NCI-H146 treated with DMSO at 0.1 percent for 48 hours (cell line): ENCODE measurements at regions not wholly inside any gene's neighbourhood (a gene's known extent, or its start where the extent isn't known, plus 50 kb on each side); places are given as distances from the start of the nearest gene placed in this dataset.
"Not testable (repeated sequence)": the region's sequence is repeated elsewhere in the genome, so short reads cannot be mapped to it uniquely, and the experiment has no call there.

ENCODE experiments used
- DNase-seq: peaks from one replicate; lab custom pipeline; 2025; ENCODE audit not compliant: unreplicated experiment; lab: John Stamatoyannopoulos, UW

DNA sequence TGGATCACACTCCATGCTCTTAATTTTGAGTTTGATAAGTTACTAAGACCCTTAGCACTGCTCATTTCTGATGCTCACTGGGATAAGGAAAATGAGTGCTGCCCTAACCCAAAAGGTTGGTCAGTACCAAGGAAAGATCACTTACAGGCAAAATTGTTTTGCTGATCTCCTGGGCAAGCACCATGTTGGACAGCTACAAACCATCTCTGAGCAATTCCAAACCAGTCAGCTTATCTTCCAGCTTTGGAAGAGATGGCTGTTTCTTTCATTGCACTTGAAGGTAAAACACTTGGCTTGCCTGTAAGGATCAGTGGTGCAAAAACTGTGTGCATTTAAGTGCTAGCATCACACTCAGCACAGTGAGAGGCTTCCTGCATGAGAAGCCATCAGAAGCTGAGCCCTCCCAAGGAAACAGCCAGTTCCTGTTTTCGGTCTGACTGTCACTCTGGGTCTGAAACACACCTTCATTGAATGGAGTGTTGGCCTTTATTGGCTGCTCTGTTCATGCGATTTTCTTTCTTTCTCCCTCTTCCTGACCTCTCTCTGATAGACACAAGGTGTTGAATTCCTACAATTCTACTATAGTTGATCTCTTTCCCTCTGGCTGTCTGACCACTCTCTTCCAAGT lies 126.4 kb upstream of the GHITM start:
- no peak for DNase-seq

DNA sequence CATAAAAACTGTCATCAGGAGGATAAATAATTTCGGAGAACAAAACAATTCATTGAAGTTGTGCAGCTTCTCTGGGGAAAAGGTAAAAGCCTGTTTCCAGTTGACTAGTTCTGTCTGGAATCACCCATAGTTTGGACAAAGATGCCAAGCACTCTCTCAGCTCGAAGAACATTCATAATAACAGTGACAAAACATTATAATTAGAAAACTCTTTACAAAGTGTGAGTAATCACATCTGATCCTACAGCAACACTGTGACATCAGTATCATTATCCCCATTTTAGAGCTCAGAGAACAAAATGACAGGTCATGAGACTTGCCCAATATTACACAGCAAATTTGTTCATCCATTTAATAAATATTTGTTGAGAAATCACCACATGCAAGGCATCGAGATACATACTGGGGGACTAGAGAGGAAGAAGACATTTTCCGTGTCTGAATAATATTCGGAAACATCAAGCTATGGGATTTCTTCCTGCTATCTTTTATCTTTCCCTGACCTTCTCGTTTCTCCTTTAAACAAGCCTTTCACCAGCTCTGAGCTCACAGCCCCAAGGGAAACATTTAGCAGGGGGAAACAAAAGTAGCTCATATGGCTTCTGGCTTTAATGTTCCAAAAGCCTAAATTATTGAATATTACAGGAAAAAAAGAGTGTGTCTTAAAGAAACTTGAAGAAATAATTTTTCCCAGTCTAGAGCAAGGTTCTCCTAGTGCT lies 123.3 kb upstream of the GHITM start:
- DNase-seq = no peak

DNA sequence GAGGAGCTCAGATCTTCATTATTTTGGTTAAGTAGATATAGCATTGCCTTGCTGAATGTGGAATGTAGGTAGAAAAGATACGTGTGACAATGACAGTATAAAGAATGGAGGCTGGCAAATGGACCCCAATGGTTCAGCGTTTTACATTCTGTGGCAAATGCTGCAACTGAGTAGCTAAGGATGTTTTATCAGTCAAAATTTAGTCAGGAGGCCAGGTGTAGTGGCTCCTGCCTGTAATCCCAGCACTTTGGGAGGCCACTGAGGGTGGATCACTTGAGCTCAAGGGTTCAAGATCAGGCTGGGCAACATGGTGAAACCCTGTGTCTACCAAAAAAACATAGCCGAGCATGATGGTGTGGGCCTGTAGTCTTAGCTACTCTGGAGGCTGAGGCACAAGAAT lies 120.5 kb upstream of the GHITM start:
- no peak for DNase-seq

DNA sequence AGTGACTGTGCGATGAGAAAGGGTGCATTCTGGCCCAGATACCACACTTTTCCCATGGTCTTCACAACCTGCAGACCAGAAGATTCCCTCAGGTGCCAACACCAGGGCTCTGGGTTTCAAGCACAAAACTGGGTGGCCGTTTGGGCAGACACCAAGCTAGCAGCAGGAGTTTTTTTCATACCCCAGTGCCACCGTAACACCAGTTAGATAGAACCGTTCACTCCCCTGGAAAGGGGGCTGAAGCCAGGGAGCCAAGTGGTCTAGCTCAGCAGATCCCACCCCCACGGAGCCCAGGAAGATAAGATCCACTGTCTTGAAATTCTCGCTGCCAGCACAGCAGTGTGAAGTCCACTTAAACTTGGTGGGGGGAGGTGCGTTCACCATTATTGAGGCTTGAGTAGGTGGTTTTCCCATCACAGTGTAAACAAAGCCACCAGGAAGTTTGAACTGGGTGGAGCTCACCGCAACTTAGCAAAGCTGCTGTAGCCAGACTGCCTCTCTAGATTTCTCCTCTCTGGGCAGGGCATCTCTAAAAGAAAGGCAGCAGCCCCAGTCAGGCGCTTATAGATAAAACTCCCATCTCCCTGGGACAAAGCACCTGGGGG lies 119.4 kb upstream of the GHITM start:
- not testable (repeated sequence) for DNase-seq

DNA sequence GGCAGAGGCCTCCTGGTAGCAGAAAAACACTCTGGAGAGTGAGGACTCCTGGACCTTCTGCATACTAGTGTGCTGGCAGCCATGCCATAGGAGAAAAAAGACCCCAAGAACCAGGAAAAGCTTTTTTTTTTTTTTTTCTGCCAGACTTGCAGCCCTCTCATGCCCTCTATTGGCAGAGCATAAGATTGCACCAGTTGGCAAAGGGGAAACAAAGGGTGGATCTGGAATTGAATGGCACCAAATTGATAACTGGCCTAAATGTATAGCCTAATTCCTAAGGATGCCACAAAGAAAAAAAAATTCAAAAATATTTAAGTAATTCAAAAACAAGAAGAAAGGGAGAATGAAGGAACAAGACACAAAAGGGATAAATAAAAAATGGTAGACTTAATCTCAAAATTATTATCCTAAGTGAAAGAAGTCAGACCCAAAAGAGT lies 112.5 kb upstream of the GHITM start:
- DNase-seq = no peak

DNA sequence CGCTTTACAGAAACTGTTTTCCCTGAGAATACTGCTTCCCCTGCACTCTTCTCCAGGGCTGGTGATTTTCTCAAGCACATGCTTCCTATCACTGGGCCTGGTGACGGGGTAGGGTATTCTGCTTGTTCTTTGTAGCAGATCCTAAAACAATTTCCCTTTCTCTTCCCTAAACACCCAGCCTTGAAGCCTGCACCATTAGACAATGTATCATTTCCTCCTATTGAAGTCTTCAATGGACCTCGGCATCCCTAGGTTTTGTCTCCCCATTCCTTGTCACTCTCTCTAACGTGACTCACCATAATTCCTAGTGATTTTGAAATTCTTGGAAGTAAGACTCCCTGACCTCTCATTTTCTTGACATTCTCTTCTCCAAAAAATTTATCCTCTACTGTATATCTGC lies 109.5 kb upstream of the GHITM start:
- no peak for DNase-seq

DNA sequence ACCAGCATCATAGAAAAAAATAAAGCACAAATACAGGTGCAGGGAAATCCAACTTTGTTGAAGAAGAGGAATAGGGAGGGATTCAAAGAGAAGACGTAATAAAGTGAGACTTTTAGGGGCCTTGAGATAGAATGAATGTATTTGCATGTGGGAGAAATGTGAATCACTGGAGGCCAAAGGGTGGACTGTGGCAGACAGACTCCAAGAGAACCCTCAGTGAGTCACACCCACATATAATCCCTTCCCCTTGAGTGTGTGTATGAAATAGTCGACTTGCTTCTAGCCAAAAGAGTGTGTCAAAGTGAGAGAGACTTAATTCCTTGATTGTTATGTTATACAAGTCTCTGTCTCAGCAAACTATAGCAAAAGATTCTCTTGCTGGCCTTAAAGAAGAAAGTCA lies 101.3 kb upstream of the GHITM start:
- DNase-seq = no peak

DNA sequence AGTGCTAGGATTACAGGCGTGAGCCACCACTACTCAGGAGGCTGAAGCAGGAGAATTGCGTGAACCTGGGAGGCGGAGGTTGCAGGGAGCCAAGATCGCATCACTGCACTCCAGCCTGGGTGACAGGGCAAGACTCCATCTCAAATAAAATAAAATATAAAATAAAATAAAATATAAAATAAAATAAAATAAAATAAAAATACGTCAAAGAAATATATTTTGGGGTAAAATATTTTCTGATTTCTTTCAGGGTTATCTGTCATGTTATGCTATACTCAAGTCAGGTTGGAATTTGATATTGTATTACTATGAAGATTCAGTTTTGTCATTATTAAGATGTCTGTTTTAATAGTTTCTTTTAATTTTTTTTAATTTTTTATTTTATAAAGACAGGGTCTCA lies 99.4 kb upstream of the GHITM start:
- no peak for DNase-seq

DNA sequence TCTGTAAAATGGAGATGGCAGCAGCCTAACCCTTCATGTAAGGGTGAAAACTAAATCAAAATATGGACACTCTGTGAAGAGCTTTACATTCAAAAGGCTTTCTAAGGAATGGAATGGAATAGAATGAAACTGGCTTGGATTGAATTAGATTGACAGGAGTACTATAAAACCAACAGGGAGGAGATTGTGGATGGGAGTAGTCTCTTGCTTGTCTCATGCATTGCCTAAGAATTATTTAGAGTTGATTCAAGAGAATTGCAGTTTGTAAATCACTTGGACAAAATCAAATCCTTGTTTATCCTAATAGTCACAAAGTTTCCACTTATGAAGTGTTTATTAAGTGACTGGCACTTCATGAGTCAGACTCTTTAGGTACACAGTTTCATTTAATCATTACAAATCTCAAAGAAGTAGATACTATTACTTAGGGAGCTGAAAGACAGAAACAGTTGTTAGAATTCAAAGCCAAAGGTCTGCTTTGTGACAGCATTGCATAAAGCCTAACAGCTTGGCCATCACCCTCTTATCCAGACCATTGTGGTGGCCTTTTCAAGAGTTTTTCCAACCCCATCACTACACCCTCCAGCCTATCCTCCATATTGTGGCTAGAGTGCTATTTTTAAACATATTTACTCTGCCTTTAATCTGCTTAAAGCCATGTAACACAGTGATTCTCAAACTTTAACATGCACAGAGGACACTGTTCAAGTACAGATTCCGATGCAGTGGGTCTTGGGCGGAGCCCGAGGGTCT lies 91.9 kb upstream of the GHITM start:
- DNase-seq = no peak

DNA sequence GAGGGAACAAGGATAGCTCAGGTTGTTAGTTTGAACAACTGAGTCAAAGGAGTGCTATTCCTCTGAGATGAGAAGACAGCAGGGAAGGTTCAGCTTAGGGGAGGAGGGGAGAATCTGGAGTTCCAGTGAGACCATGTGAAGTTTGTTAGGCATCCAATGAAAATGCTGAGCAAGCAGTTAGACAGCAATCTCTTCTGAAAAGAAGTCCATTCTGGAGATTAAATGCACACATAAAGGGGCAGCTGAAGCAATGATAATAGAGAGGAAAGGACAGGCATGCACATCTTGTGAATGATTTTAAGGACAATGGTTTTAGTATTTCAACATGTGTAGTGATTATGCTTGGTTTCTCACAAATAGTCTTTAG lies 89.7 kb upstream of the GHITM start:
- no peak for DNase-seq

DNA sequence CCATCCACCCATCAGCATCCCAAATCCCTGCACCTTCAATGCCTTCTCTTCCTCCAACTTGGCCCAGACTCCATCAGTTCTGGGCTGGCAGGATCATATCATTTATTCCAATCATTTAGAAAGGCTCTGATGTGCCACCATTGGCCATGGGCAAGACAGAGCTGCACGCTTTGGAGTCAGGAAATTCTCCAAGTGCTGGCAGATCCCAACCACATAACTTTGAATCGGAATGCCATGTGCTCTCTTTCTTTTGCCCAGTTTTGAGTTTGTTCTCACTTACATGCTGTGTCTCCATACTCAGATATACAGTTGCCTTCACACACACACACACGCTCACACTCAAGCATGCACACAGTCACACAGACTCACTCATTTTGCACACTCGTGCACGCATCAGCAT lies 85.7 kb upstream of the GHITM start:
- no peak for DNase-seq

DNA sequence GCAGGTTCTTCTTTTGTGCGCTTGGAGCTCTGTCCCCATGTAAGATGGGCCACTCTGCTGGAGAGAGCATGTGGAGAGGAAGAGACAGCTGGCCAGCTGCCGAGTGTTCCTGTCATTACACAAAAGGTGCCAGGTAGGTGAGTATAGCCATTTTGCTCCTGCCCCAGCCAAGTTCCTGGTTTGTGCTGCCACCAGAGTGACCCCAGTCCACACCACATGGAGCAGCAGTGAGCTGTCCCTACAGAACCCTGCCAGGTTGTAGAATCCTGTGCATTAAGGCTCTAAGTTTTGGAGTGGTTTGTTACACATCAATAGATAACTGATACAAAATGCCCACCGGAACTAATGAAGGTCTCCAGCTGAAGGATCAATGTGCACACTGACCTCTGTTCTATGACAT lies 84.6 kb upstream of the GHITM start:
- peak; percentile 48 for DNase-seq

DNA sequence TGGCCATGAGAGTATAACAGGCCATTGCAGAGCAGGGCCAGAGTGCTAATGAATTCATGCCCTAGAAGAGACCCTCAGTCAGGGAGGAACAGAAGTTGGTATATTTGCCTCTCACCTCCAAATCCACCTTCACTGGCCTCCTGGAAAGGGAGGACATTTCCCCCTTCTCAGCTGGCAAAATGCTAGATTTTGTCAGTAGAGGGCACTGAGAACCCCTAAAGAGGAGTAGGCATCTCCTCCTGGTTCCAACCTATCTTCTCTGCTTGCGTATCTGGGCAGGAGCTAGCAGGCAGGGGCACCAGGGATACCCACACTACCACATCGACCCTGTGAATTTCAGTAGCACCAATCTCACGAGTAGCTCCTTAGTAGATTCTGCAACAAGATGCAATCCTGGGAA lies 79.8 kb upstream of the GHITM start:
- DNase-seq = no peak

DNA sequence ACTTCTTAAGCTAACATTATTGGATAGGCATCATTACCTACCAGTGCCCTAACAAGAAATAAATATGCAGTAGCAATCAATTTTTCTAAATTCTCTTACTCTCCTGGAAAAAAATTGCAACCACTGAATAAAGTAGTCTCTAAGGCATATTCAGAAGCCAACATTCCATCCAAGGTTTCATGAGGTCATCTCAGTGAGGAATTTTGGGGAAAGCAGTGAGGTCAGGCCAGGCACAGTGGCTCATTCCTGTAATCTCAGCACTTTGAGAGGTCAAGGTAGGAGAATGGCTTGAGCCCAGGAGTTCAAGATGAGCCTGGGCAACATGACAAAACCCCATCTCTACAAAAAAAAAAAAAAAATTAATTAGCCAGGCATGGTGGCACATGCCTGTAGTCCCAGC lies 75.9 kb upstream of the GHITM start:
- no peak for DNase-seq

DNA sequence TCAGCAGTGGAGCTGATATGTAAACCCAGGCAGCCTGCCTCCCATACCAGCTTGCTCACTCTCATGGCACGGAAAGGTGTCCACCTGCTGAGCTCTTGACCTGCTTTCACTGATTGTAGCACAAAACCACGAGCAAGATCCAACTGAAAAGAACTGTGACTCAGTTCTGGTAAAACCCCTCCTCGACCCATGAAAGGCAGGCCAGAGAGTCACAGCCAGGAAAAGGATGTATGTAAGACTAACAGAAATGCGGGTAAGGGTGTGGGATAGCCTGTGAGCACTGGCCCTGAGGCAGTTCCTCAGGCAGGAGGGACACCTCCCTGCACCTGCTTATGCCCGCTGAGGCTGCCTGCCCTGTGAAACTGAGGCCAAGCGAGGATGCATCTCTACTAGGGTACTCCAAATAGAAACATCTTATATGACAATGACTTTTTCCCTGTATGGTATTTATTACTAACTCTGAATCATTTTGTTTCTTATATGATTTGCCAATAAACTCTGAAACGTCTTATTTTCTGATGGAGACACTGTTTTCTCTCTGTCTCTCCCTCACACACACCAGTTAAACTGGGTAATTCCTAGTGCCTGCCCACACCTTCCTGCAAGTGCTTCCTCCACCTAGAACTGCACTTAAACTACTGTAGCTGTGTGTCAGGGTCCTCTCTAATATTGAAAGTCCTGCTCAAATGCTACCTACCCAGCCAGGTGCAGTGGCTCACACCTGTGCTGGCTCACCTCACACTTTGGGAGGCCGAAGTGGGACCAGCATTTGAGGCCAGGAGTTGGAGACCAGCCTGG lies 73.3 kb upstream of the GHITM start:
- no peak for DNase-seq

DNA sequence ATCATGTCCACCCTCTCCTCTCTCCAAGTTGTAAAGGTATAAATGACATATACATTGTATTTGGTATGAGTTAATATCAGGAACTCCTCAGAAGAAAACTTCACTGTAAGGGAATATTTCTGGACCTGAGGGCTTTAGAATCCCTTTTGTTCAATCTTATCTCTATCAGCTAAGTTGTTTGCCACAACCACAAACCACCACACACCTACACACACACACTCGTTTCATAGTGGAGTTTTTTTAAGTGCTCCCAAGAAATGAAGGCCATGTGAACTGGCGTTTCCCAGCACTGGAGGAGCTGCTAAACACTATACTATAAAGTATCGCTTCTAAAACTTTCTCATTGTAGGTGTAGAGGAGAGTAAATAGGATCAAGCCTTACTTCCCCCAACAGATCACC lies 64.8 kb upstream of the GHITM start:
- DNase-seq = no peak

DNA sequence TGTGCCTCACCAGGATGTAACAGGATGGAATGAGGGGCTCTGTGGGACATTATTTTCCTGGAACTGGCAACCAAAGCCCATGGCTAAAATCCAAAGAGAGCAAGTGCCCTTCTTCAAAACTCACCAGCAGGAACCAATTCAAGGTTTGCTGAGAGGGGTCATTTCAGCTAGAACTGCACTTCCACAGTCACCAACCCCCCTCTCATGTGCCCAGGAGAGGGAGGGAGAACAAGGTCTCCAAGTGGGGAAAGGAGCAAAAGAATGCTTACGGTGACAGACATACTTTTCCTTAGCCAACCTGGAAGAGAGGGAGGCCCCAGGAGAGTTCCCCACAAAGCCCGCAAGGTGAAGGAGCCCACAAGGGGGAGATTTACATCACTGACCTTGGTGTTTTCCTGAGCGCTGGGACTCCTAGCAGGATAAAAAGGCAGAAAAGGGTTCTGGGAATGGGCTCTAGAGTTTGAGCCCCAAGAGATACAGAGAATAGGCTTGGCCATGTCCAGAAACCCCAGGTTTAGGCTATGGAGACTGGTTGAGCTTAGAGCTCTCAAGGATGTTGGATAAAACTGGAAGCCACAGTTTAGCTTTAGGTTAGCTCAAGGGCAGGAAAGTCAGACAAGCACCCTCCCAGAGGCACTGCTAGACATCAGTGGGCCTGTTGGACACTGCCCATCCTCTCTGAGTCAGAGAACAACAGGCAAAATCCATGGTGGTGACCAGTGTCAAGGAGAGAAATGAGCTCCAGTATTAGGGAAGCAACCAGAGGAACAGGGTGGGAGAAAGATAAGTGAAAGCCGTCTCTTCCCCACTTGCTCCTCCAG lies 63.9 kb upstream of the GHITM start:
- no peak for DNase-seq

DNA sequence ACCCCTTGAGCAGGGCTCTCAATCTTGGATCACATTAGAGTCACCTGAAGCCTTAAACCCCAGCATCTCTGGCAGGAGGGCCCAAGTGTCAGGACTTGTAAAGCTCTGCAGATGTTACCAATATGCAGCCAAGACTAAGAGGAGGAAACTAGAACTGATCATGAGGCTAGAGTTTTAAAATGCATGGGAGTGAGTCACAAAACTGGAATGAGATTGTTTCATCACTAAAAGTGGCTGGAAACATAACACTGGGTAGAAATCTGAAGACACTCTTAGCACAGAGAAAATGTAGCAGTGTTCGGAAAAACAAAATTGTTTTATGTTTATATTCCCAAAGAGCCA lies 63.3 kb upstream of the GHITM start:
- no peak for DNase-seq

DNA sequence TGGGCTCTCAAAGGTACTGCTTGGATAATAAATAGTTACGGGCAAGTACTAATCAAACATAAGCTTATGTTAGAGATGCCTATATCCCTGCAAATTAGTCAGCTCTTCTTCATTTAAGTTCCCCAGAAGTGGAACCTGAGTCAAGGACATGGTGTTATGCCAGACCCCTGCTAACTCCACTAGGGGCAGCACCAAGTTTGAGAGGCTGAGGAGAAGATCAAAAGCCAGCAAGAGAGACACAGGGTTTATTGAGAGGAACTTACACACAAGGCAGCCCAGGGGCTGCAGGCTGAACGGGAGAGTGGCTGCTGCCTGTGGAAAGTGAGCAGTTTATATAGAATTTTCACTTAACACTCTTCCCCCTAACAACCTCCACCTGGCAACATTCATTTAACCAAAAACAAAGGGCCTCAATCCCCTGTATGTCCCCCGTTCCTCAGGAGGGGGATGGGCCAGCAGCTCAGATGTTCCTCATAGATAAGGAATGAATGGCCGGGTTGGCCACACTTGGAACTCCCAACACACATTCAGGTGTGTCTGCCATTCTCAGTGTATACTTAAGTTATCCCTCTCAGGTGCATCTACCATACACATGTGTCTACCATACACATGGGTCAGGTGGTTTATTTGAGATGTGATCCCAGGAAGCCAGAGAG lies 62.6 kb upstream of the GHITM start:
- no peak for DNase-seq

DNA sequence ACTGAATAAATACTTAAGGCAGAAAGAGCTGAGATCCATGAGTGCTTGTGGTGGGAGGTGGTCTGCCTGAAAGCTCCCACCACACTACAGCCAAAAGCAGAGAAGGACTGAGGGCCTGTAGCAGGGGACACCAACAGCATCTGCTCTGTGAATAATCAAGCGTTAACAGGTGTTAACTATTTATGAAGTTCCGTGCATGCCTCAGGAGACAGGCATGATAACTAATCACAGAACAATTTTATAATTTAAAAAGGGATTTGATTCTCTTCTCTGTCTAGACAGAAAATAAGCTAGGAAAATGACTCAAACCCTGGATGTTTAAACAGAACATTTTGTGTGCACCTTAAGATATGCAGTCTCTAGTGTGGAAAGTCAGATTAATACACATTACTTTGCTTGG lies 61.5 kb upstream of the GHITM start:
- no peak for DNase-seq
